DND-41 (cell line): ENCODE measurements at regions not wholly inside any gene's neighbourhood (a gene's known extent, or its start where the extent isn't known, plus 50 kb on each side); places are given as distances from the start of the nearest gene placed in this dataset.

Experiments used
- ATAC-seq: fragments of 200-7000 bp; cut with Tn5 transposase; 3 replicates; pipeline ENCODE4 v1.9.1; 2021; ENCODE audit warnings: low read depth; ENCODE audit not compliant: insufficient read depth
- DNase-seq: peaks from one replicate; pipeline ENCODE4 v3.0.0-alpha.2; 2020
- H2AFZ ChIP-seq: 2 replicates; pipeline ENCODE4 v1.6.0; 2012; ENCODE audit warnings: low read depth, low read length
- H3K27ac ChIP-seq: 2 replicates; pipeline ENCODE4 v1.5.1; 2012; ENCODE audit warnings: low read length, inconsistent platforms
- H3K27me3 ChIP-seq: fragments of 200-600 bp; sonication (generic); 2 replicates; pipeline ENCODE4 v1.6.0; 2012; ENCODE audit warnings: low read length, mild to moderate bottlenecking, inconsistent platforms; ENCODE audit not compliant: insufficient read depth, poor library complexity
- H3K36me3 ChIP-seq: 2 replicates; pipeline ENCODE4 v1.5.1; 2012; ENCODE audit warnings: low read length, inconsistent platforms; ENCODE audit not compliant: insufficient read depth
- H3K4me1 ChIP-seq: 2 replicates; pipeline ENCODE4 v1.5.1; 2012; ENCODE audit warnings: mild to moderate bottlenecking, low read length; ENCODE audit not compliant: insufficient read depth
- H3K4me2 ChIP-seq: 2 replicates; pipeline ENCODE4 v1.6.0; 2012; ENCODE audit warnings: mild to moderate bottlenecking, moderate library complexity, low read length, inconsistent platforms; ENCODE audit not compliant: insufficient read depth
- H3K4me3 ChIP-seq, 2 experiments: fragments of 200-600 bp in 1 of 2; shearing (Covaris generic) in 1 of 2; 2 replicates each; pipeline ENCODE4 v1.5.1; 2012 to 2016; ENCODE audit warnings: inconsistent platforms in 2 of 2, low read length in 2 of 2, mild to moderate bottlenecking in 2 of 2, low read depth in 1 of 2, moderate library complexity in 1 of 2
- H3K79me2 ChIP-seq: 2 replicates; pipeline ENCODE4 v1.6.0; 2012; ENCODE audit warnings: low read length, inconsistent platforms; ENCODE audit not compliant: insufficient read depth
- H3K9ac ChIP-seq: 2 replicates; pipeline ENCODE4 v1.6.0; 2012; ENCODE audit warnings: low read depth, mild to moderate bottlenecking, inconsistent platforms, low read length, moderate library complexity
- H3K9me3 ChIP-seq: 2 replicates; pipeline ENCODE4 v1.5.1; 2012; ENCODE audit warnings: low read length, moderate library complexity, mild to moderate bottlenecking, inconsistent platforms; ENCODE audit not compliant: insufficient read depth, severe bottlenecking
- H4K20me1 ChIP-seq: 2 replicates; pipeline ENCODE4 v1.6.0; 2012; ENCODE audit warnings: low read length; ENCODE audit not compliant: insufficient read depth
- CTCF ChIP-seq: IDR thresholded peaks from 2 replicates; pipeline ENCODE4 v1.5.1; 2012; ENCODE audit warnings: borderline replicate concordance, low read length, moderate library complexity, mild to moderate bottlenecking; ENCODE audit not compliant: poor library complexity, severe bottlenecking; ENCODE audit errors: extremely low read depth
- EZH2 ChIP-seq: IDR thresholded peaks from 3 replicates; pipeline ENCODE4 v1.6.1; 2012; ENCODE audit warnings: borderline replicate concordance, low read depth, mild to moderate bottlenecking, moderate library complexity, low read length, inconsistent platforms; ENCODE audit not compliant: severe bottlenecking

GRCh38 chr11:109514313-109515018 is 92.5 kb downstream of the C11orf87 start:
- Histone ChIP-seq H4K20me1 (no peaks in the 10 kb centered on the region), H3K4me1 (peaks cover 10% of the 10 kb centered on the region), H3K9ac (no peak overlapping the region), H2AFZ (no peak overlapping the region), H3K4me2 (no peak overlapping the region), H3K36me3 (no peaks in the 10 kb centered on the region), H3K79me2 (no peaks in the 10 kb centered on the region), H3K9me3 (no peaks in the 10 kb centered on the region), H3K27me3 (no peaks in the 10 kb centered on the region), H3K27ac (no peak overlapping the region), H3K4me3 (no peak overlapping the region)
- ATAC-seq (no peak), DNase-seq (no peak)
- no peak for TF ChIP-seq CTCF
- no peak for TF ChIP-seq EZH2

- DNase-seq (no peak), ATAC-seq (no peak)
- Histone ChIP-seq H3K79me2 (no peaks in the 10 kb centered on the region), H3K27me3 (no peaks in the 10 kb centered on the region), H3K9ac (no peak overlapping the region), H4K20me1 (no peaks in the 10 kb centered on the region), H3K9me3 (no peaks in the 10 kb centered on the region), H3K36me3 (no peaks in the 10 kb centered on the region), H3K4me2 (no peak overlapping the region), H3K4me1 (no peaks in the 10 kb centered on the region), H3K4me3 (no peak overlapping the region), H2AFZ (no peak overlapping the region), H3K27ac (no peak overlapping the region)
- TF ChIP-seq CTCF (no peak), EZH2 (no peak)
These were observed 97.3 kb downstream of the C11orf87 start for GRCh38 chr11:109519253-109519652.

DNA sequence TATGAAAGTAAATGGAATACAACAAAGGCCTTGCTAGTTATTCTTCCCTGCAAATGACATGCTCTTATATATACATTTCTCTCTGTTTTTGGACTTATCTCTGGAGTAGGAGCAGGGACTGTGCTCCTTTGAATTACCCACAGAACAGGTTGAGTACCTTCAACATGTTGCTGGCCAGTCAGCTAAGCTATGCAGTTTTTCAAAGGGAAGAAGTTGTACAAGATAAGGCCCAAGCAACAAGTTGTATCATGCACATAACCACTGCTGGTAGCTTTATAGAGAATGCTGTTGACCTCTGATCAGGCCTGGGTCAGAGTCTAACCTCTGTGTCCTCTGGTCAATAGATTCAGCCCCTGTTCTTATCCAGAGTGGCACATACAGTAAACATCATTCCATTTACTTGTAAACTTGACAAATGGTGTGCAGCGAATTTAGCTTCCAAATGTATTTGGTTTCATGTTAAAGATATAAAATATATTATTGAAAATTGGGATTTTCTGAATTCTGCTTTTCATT is 99.6 kb downstream of the C11orf87 start:
- Histone ChIP-seq H3K4me1 (no peaks in the 10 kb centered on the region), H3K27me3 (no peaks in the 10 kb centered on the region), H3K79me2 (no peaks in the 10 kb centered on the region), H4K20me1 (no peaks in the 10 kb centered on the region), H2AFZ (no peak overlapping the region), H3K4me3 (no peak overlapping the region), H3K4me2 (no peak overlapping the region), H3K27ac (no peak overlapping the region), H3K36me3 (no peaks in the 10 kb centered on the region), H3K9me3 (no peaks in the 10 kb centered on the region), H3K9ac (no peak overlapping the region)
- DNase-seq: no peak
- no peak for TF ChIP-seq CTCF
- no peak for TF ChIP-seq EZH2
- no peak for ATAC-seq
